Activated CD4-positive, alpha-beta memory T cell treated with anti-CD3 and anti-CD28 coated beads for 36 hours (primary cell): ENCODE measurements at regions not wholly inside any gene's neighbourhood (a gene's known extent, or its start where the extent isn't known, plus 50 kb on each side); places are given as distances from the start of the nearest gene placed in this dataset.

Experiments
- CTCF ChIA-PET: fragments of 350-600 bp; sonication (Branson Sonifier 250); formaldehyde crosslinking; loops from one replicate; lab custom pipeline; 2021; ENCODE audit warnings: antibody characterized with exemption, inconsistent platforms; lab: Charles Lee
- POLR2A ChIA-PET: fragments of 350-600 bp; sonication (Branson Sonifier 250); formaldehyde crosslinking; loops from one replicate; lab custom pipeline; 2021; ENCODE audit warnings: antibody characterized with exemption; lab: Charles Lee
- DNase-seq: peaks from one replicate; pipeline ENCODE4 v3.0.0-alpha.2; 2020
- H3K27ac Mint-ChIP-seq: one replicate; pipeline ENCODE4 v1.8.0; 2021; ENCODE audit warnings: mixed read lengths
- H3K27me3 Mint-ChIP-seq: one replicate; pipeline ENCODE4 v1.8.0; 2021; ENCODE audit warnings: mixed read lengths
- H3K36me3 Mint-ChIP-seq: one replicate; pipeline ENCODE4 v1.8.0; 2021; ENCODE audit warnings: mixed read lengths
- H3K4me1 Mint-ChIP-seq: one replicate; pipeline ENCODE4 v1.8.0; 2021; ENCODE audit warnings: low read depth, mixed read lengths
- H3K4me3 Mint-ChIP-seq: one replicate; pipeline ENCODE4 v1.8.0; 2021; ENCODE audit warnings: mild to moderate bottlenecking, mixed read lengths
- H3K9me3 Mint-ChIP-seq: one replicate; pipeline ENCODE4 v1.8.0; 2021; ENCODE audit warnings: mixed read lengths
- intact Hi-C: fragments of 100-400 bp; cut with micrococcal nuclease; formaldehyde crosslinking; loops from one replicate; pipeline ENCODE4 v1.15.1; 2023

- Mint-ChIP-seq H3K9me3 (no peaks in the 10 kb centered on the region), H3K4me3 (no peak overlapping the region), H3K27me3 (no peaks in the 10 kb centered on the region), H3K36me3 (no peaks in the 10 kb centered on the region), H3K27ac (no peak overlapping the region), H3K4me1 (no peaks in the 10 kb centered on the region)
- no peak for DNase-seq
- ChIA-PET POLR2A (no interaction called here), CTCF (no interaction called here)
- intact Hi-C loops = no loop called here
These were observed 544.3 kb upstream of the CNKSR2 start for GRCh38 chrX:20829665-20830491.

DNA sequence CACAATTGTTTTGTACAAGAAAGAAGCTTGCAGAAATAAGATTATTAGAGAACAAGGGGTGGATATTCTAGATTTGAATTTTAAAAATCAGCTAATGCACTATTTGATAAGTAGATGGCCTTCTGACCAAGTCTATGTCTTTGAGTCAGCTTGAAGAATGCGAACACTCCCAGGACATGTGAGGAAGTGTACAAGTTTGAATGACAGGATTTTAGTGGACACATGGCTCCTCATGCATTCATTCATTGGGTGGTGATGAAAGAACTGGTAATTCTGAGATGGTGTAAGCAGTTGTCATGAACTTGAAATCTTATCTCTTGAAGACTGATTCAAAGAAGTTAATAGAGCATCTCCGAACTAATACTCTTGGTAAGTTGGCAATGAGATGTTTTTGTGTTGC lies 548.2 kb upstream of the CNKSR2 start:
- intact Hi-C loops = no loop called here
- H3K4me1 Mint-ChIP-seq = no peaks in the 10 kb centered on the region
- no peaks in the 10 kb centered on the region for H3K9me3 Mint-ChIP-seq
- POLR2A ChIA-PET = no interaction called here
- no peaks in the 10 kb centered on the region for H3K27me3 Mint-ChIP-seq
- CTCF ChIA-PET = no interaction called here
- no peak overlapping the region for H3K4me3 Mint-ChIP-seq
- H3K36me3 Mint-ChIP-seq = no peaks in the 10 kb centered on the region
- H3K27ac Mint-ChIP-seq = no peak overlapping the region
- no peak for DNase-seq

GRCh38 chrX:20803971-20804370 lies 537.3 kb upstream of the RPS6KA3 start:
- Mint-ChIP-seq H3K4me3 (no peak overlapping the region), H3K36me3 (no peaks in the 10 kb centered on the region), H3K27ac (no peak overlapping the region), H3K9me3 (peaks cover 2% of the 10 kb centered on the region), H3K4me1 (no peaks in the 10 kb centered on the region), H3K27me3 (no peaks in the 10 kb centered on the region)
- POLR2A ChIA-PET = no interaction called here
- no peak for DNase-seq
- CTCF ChIA-PET = no interaction called here
- intact Hi-C loops = no loop called here

GRCh38 chrX:20802036-20802435 lies 535.3 kb upstream of the RPS6KA3 start:
- POLR2A ChIA-PET = no interaction called here
- Mint-ChIP-seq H3K4me1 (no peaks in the 10 kb centered on the region), H3K27me3 (no peaks in the 10 kb centered on the region), H3K27ac (no peak overlapping the region), H3K36me3 (no peaks in the 10 kb centered on the region), H3K4me3 (no peak overlapping the region), H3K9me3 (peaks cover 2% of the 10 kb centered on the region)
- CTCF ChIA-PET = interaction anchor here (0.6 kb wide), 1 partner anchor 14 kb away, joined by 3 read pairs; no protein-coding TSS in a partner anchor
- intact Hi-C loops = no loop called here
- no peak for DNase-seq

DNA sequence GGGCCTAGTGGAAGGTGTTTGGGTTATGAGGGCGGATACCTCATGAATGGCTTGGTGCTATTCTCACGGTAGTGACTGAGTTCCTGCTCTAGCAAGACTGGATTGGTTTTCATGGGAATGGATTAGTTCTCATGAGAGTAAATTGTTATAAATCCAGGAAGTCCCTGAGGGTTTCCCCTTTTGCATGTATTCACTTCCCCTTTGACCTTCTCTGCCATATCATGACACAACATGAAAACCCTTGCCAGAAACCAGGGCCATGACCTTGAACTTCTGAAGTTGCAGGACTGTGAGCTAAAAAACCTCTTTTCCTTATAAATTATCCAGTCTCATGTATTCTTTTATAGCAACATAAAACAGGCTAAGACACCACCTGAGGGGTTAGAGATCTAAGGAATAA lies 529.7 kb upstream of the RPS6KA3 start:
- POLR2A ChIA-PET = no interaction called here
- CTCF ChIA-PET = no interaction called here
- no peak overlapping the region for H3K4me3 Mint-ChIP-seq
- no peak overlapping the region for H3K27ac Mint-ChIP-seq
- H3K4me1 Mint-ChIP-seq = no peaks in the 10 kb centered on the region
- no peak for DNase-seq
- peaks cover 2% of the 10 kb centered on the region for H3K9me3 Mint-ChIP-seq
- intact Hi-C loops = no loop called here
- H3K27me3 Mint-ChIP-seq = no peaks in the 10 kb centered on the region
- H3K36me3 Mint-ChIP-seq = no peaks in the 10 kb centered on the region

- DNase-seq = no peak
- Mint-ChIP-seq H3K9me3 (no peaks in the 10 kb centered on the region), H3K27ac (no peak overlapping the region), H3K4me1 (no peaks in the 10 kb centered on the region), H3K4me3 (no peak overlapping the region), H3K36me3 (no peaks in the 10 kb centered on the region), H3K27me3 (no peaks in the 10 kb centered on the region)
- CTCF ChIA-PET = no interaction called here
- POLR2A ChIA-PET = no interaction called here
- intact Hi-C loops = no loop called here
These were observed 522.4 kb upstream of the RPS6KA3 start for GRCh38 chrX:20789103-20789502.

DNA sequence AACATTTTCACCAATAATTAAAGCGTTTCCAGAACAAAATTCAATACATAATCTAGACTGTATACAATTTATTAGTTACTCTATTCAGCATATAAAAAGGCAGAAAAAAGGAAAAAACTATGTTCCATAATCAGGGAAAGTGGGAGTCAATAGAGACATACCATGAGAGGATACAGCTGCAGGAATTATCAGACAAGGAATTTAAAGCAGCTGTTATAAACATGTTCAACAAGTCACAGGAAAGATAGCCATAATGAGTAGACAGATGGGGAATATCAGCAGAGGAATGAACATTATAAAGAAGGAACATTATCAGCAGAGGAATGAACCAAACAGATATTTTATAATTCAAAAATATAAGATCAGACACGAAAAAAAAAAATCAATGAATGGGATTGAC lies 500.6 kb upstream of the RPS6KA3 start:
- CTCF ChIA-PET = interaction anchor here (0.6 kb wide), 1 partner anchor 1486 kb away, joined by 4 read pairs; no protein-coding TSS in a partner anchor
- Mint-ChIP-seq H3K27ac (no peak overlapping the region), H3K27me3 (no peaks in the 10 kb centered on the region), H3K4me1 (no peaks in the 10 kb centered on the region), H3K36me3 (no peaks in the 10 kb centered on the region), H3K4me3 (no peak overlapping the region), H3K9me3 (no peaks in the 10 kb centered on the region)
- POLR2A ChIA-PET = no interaction called here
- no peak for DNase-seq
- intact Hi-C loops = no loop called here

DNA sequence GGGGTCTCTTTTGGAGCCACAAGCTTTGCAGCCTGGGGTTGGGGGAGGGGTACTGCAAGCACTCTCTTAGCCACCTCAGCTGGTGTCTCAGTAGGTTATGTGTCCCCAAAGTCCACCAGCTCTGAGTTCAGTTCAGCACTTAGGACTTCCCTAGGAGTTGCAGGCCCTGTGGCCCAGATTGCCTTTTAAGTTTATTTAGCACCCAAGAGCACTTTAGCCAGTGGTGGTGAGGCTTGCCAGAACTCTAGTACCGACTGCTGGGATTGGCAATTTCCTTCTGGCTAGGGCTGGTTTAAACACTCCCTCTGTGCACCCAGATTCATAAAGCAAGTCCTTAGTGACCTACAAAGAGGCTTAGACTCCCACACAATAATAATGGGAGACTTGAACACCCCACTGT lies 489.9 kb upstream of the RPS6KA3 start:
- H3K9me3 Mint-ChIP-seq = no peaks in the 10 kb centered on the region
- intact Hi-C loops = no loop called here
- ChIA-PET CTCF (no interaction called here), POLR2A (no interaction called here)
- DNase-seq = no peak
- H3K27me3 Mint-ChIP-seq = no peaks in the 10 kb centered on the region
- H3K4me1 Mint-ChIP-seq = no peaks in the 10 kb centered on the region
- H3K27ac Mint-ChIP-seq = no peak overlapping the region
- H3K4me3 Mint-ChIP-seq = no peak overlapping the region
- H3K36me3 Mint-ChIP-seq = no peaks in the 10 kb centered on the region

GRCh38 chrX:20753076-20753475 lies 486.4 kb upstream of the RPS6KA3 start:
- intact Hi-C loops = no loop called here
- Mint-ChIP-seq H3K27ac (no peak overlapping the region), H3K4me3 (no peak overlapping the region), H3K36me3 (no peaks in the 10 kb centered on the region), H3K9me3 (no peaks in the 10 kb centered on the region), H3K27me3 (no peaks in the 10 kb centered on the region), H3K4me1 (no peaks in the 10 kb centered on the region)
- no peak for DNase-seq
- ChIA-PET CTCF (no interaction called here), POLR2A (no interaction called here)

DNA sequence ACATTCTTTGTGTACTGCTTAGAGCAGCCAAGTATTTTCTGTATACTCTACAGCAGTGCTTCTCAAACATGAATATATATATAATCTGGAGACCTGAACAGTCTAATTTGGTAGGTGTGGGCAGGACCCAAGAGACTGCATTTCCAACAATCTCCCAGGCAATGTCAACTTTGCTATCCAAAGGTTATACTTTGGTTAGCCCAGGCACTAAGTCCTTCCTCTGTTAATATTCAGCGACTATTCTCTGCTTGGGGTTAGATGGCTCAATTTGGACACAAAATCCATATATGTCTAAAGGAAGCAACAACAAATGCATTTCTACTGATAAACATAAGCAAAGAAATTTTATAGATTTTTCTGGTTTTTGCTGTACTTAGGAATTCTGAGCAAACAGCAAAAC lies 480.0 kb upstream of the RPS6KA3 start:
- CTCF ChIA-PET = no interaction called here
- no peaks in the 10 kb centered on the region for H3K4me1 Mint-ChIP-seq
- no peaks in the 10 kb centered on the region for H3K36me3 Mint-ChIP-seq
- POLR2A ChIA-PET = no interaction called here
- no peaks in the 10 kb centered on the region for H3K27me3 Mint-ChIP-seq
- DNase-seq = no peak
- H3K4me3 Mint-ChIP-seq = no peak overlapping the region
- no peaks in the 10 kb centered on the region for H3K9me3 Mint-ChIP-seq
- H3K27ac Mint-ChIP-seq = no peak overlapping the region
- intact Hi-C loops = no loop called here

DNA sequence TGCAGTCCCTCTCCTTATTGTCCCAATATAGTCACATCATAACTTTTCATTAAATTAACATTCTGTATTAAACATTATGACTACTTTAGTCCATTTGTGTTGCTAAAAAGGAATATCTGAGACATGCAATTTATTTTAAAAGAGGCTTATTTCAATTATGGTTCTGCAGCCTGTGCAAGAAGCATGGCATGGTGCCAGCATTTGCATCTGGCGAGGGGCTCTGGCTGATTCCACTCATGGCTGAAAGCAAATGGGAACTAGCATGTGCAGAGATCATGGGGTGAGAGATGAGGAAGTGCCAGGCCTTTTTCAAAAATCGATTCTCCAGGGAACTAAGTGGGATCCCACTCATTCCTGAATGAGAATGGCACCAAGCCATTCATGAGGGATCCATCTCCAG lies 476.3 kb upstream of the RPS6KA3 start:
- H3K9me3 Mint-ChIP-seq = no peaks in the 10 kb centered on the region
- H3K27me3 Mint-ChIP-seq = peaks cover 1% of the 10 kb centered on the region
- no peak for DNase-seq
- ChIA-PET CTCF (no interaction called here), POLR2A (no interaction called here)
- H3K4me1 Mint-ChIP-seq = no peaks in the 10 kb centered on the region
- intact Hi-C loops = no loop called here
- no peak overlapping the region for H3K27ac Mint-ChIP-seq
- H3K4me3 Mint-ChIP-seq = no peak overlapping the region
- H3K36me3 Mint-ChIP-seq = no peaks in the 10 kb centered on the region

DNA sequence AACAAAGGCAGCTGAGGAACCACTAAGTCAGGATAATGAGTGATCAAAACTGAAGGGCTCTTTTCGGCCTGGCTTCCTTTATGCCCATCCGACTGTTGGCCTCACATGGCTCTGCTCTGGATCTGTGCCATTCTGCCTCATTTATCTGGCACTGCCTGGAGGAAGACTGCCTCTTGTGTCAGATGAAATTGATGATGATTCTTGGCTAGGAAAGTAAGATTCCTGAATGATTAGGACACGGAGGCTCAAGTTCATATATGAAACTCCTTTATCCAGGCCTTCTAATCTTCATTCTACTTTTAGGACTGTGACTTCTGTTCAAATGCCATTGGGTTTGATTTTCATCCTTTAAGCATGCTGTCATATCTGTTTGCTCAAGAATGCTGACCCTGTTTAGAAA lies 475.4 kb upstream of the RPS6KA3 start:
- intact Hi-C loops = no loop called here
- peaks cover 1% of the 10 kb centered on the region for H3K27me3 Mint-ChIP-seq
- CTCF ChIA-PET = no interaction called here
- DNase-seq = no peak
- no peaks in the 10 kb centered on the region for H3K36me3 Mint-ChIP-seq
- no peak overlapping the region for H3K4me3 Mint-ChIP-seq
- no peak overlapping the region for H3K27ac Mint-ChIP-seq
- POLR2A ChIA-PET = no interaction called here
- no peaks in the 10 kb centered on the region for H3K4me1 Mint-ChIP-seq
- no peaks in the 10 kb centered on the region for H3K9me3 Mint-ChIP-seq

- peaks cover 5% of the 10 kb centered on the region for H3K27me3 Mint-ChIP-seq
- POLR2A ChIA-PET = no interaction called here
- intact Hi-C loops = no loop called here
- H3K4me1 Mint-ChIP-seq = no peaks in the 10 kb centered on the region
- CTCF ChIA-PET = no interaction called here
- no peak overlapping the region for H3K27ac Mint-ChIP-seq
- no peak overlapping the region for H3K4me3 Mint-ChIP-seq
- DNase-seq = no peak
- no peaks in the 10 kb centered on the region for H3K36me3 Mint-ChIP-seq
- no peaks in the 10 kb centered on the region for H3K9me3 Mint-ChIP-seq
These were observed 473.7 kb upstream of the RPS6KA3 start for GRCh38 chrX:20740443-20740842.
